GM21528 (cell line): ENCODE measurements at regions not wholly inside any gene's neighbourhood (a gene's known extent, or its start where the extent isn't known, plus 50 kb on each side); places are given as distances from the start of the nearest gene placed in this dataset.
"Not testable (repeated sequence)": the region's sequence is repeated elsewhere in the genome, so short reads cannot be mapped to it uniquely, and the experiment has no call there.

Experiments used
- ATAC-seq: cut with Tn5 transposase; IDR thresholded peaks from one replicate; pipeline ENCODE4 v1.9.1; 2021; ENCODE audit warnings: mild to moderate bottlenecking, moderate library complexity; ENCODE audit not compliant: unreplicated experiment, low FRiP score

- peak; percentile 36 for ATAC-seq
Observed at GRCh38 chr14:105581551-105582341, 55.4 kb downstream of the TMEM121 start.

- no peak for ATAC-seq
Observed at GRCh38 chr14:105582639-105583038, 56.3 kb downstream of the TMEM121 start.

GRCh38 chr14:105583914-105584313 is 57.5 kb downstream of the TMEM121 start:
- ATAC-seq, result not testable (repeated sequence)

- not testable (repeated sequence) for ATAC-seq
Observed at GRCh38 chr14:105585290-105585689, 58.9 kb downstream of the TMEM121 start.

- ATAC-seq, result not testable (repeated sequence)
Observed at GRCh38 chr14:105585722-105586121, 59.3 kb downstream of the TMEM121 start.

GRCh38 chr14:105586144-105586872 is 59.9 kb downstream of the TMEM121 start:
- ATAC-seq, result not testable (repeated sequence)

- ATAC-seq, result not testable (repeated sequence)
Observed at GRCh38 chr14:105587034-105587433, 60.7 kb downstream of the TMEM121 start.

- ATAC-seq, result not testable (repeated sequence)
Observed at GRCh38 chr14:105587482-105588235, 61.3 kb downstream of the TMEM121 start.

GRCh38 chr14:105588236-105588860 is 62.0 kb downstream of the TMEM121 start:
- ATAC-seq, result no peak

GRCh38 chr14:105589161-105589925 is 63.0 kb downstream of the TMEM121 start:
- ATAC-seq, result no peak

GRCh38 chr14:105589926-105590185 is 63.5 kb downstream of the TMEM121 start:
- not testable (repeated sequence) for ATAC-seq

GRCh38 chr14:105591052-105591451 is 64.7 kb downstream of the TMEM121 start:
- ATAC-seq, result no peak

- not testable (repeated sequence) for ATAC-seq
Observed at GRCh38 chr14:105591792-105592341, 65.5 kb downstream of the TMEM121 start.

- ATAC-seq, result not testable (repeated sequence)
Observed at GRCh38 chr14:105592646-105593045, 66.3 kb downstream of the TMEM121 start.

GRCh38 chr14:105595346-105595745 is 69.0 kb downstream of the TMEM121 start:
- ATAC-seq, result not testable (repeated sequence)

- ATAC-seq, result not testable (repeated sequence)
Observed at GRCh38 chr14:105596374-105596773, 70.0 kb downstream of the TMEM121 start.

GRCh38 chr14:105598040-105598763 is 71.8 kb downstream of the TMEM121 start:
- ATAC-seq, result not testable (repeated sequence)

- ATAC-seq, result not testable (repeated sequence)
Observed at GRCh38 chr14:105598925-105599586, 72.7 kb downstream of the TMEM121 start.
